Gastrocnemius medialis (tissue), 4 donors: ENCODE measurements at regions not wholly inside any gene's neighbourhood (a gene's known extent, or its start where the extent isn't known, plus 50 kb on each side); places are given as distances from the start of the nearest gene placed in this dataset.

ENCODE experiments used
- ATAC-seq, 2 donors: fragments of 150-250 bp; one replicate each; pipeline ENCODE4 v1.9.1; 2016
- DNase-seq, 2 donors: peaks; one replicate each; pipeline ENCODE4 v3.0.0-alpha.2; 2019
- H3K27ac ChIP-seq, 4 donors: fragments of 200-600 bp; sonication (generic); 1 replicate in 1 of 4; 2 replicates in 3 of 4; pipeline ENCODE4 v1.5.1; 2016 to 2018; ENCODE audit warnings: mild to moderate bottlenecking in 2 of 4, moderate library complexity in 1 of 4
- H3K27me3 ChIP-seq, 3 donors: fragments of 200-600 bp; sonication (generic) in 2 of 3; 1 replicate in 1 of 3; 2 replicates in 2 of 3; pipeline versions ENCODE4 v1.5.1 to v1.6.0; 2016 to 2019; ENCODE audit warnings: mild to moderate bottlenecking in 1 of 3, moderate library complexity in 1 of 3
- H3K36me3 ChIP-seq, 2 donors: fragments of 200-600 bp; sonication (generic) in 1 of 2; one replicate each; pipeline ENCODE4 v1.5.1; 2017 to 2018
- H3K4me1 ChIP-seq, 2 donors: fragments of 200-600 bp; sonication (generic) in 1 of 2; one replicate each; pipeline ENCODE4 v1.5.1; 2016 to 2017; ENCODE audit warnings: mild to moderate bottlenecking in 2 of 2
- H3K4me3 ChIP-seq, 4 donors: fragments of 200-600 bp; sonication (generic) in 3 of 4; 1 replicate in 1 of 4; 2 replicates in 3 of 4; pipeline ENCODE4 v1.5.1; 2016 to 2019; ENCODE audit warnings: mild to moderate bottlenecking in 2 of 4
- H3K9me3 ChIP-seq, 3 donors: fragments of 200-600 bp; sonication (generic) in 2 of 3; 1 replicate in 1 of 3; 2 replicates in 2 of 3; pipeline ENCODE4 v1.5.1; 2016 to 2019
- CTCF ChIP-seq, 5 experiments: fragments of 450-650 bp in 3 of 5; fragments of 200-600 bp in 2 of 5; sonication (generic) in 2 of 5; IDR thresholded peaks in 4 of 5; conservative IDR thresholded peaks in 1 of 5; 1 replicate in 4 of 5; 2 replicates in 1 of 5; pipeline ENCODE4 v1.5.1; 2016 to 2019; ENCODE audit warnings: antibody characterized with exemption in 5 of 5, mild to moderate bottlenecking in 3 of 5, moderate library complexity in 3 of 5
- POLR2A ChIP-seq, 2 donors: fragments of 450-650 bp; IDR thresholded peaks; one replicate each; pipeline ENCODE4 v1.6.1; 2017; ENCODE audit warnings: antibody characterized with exemption in 2 of 2, mild to moderate bottlenecking in 2 of 2, moderate library complexity in 2 of 2
- in situ Hi-C, 4 donors: fragments of 200-750 bp; cut with MboI; loops; one replicate each; pipeline versions ENCODE4 v1.15.0 to v1.8.0; 2017; ENCODE audit warnings: low sequenced_read_pairs in 4 of 4
- intact Hi-C: fragments of 100-400 bp; cut with DNase I; formaldehyde crosslinking; loops from one replicate; pipeline ENCODE4 v1.15.1; 2023; ENCODE audit warnings: low total_unique reads

- DNase-seq (no peak), ATAC-seq (no peak)
- intact Hi-C loops: no loop called here
- Histone ChIP-seq H3K9me3 (no peaks in the 10 kb centered on the region), H3K4me1 (peaks cover 12 to 16% of the 10 kb centered on the region in 2 donors), H3K27ac (no peak overlapping the region), H3K27me3 (no peaks in the 10 kb centered on the region), H3K36me3 (no peaks in the 10 kb centered on the region), H3K4me3 (no peak overlapping the region)
- TF ChIP-seq CTCF (IDR thresholded peaks at IDR 0.05 in 4 of 5, conservative IDR thresholded peaks at IDR 0.05 in 1 of 5) (no peak), POLR2A (IDR thresholded peaks at IDR 0.05) (no peak)
- in situ Hi-C loops: loop anchor here in 1 of 4 donors (10.0 kb wide), 1 partner anchor 257 kb away; no protein-coding TSS in a partner anchor
Observed at GRCh38 chr10:47057471-47057870, 146.2 kb downstream of the PTPN20 start.

GRCh38 chr10:47058032-47058702 lies 146.9 kb downstream of the PTPN20 start:
- no peak overlapping the region for H3K4me3 ChIP-seq
- ATAC-seq: no peak
- intact Hi-C loops: no loop called here
- DNase-seq: no peak
- no peak for TF ChIP-seq POLR2A (IDR thresholded peaks at IDR 0.05)
- no peak for TF ChIP-seq CTCF (IDR thresholded peaks at IDR 0.05 in 4 of 5, conservative IDR thresholded peaks at IDR 0.05 in 1 of 5)
- H3K36me3 ChIP-seq: no peaks in the 10 kb centered on the region
- no peaks in the 10 kb centered on the region for H3K9me3 ChIP-seq
- H3K4me1 ChIP-seq: peaks cover 12 to 19% of the 10 kb centered on the region in 2 donors
- in situ Hi-C loops: loop anchor here in 1 of 4 donors (10.0 kb wide), 1 partner anchor 257 kb away; no protein-coding TSS in a partner anchor
- no peak overlapping the region for H3K27ac ChIP-seq
- H3K27me3 ChIP-seq: no peaks in the 10 kb centered on the region

- H3K4me1 ChIP-seq: peaks cover 19 to 25% of the 10 kb centered on the region in 2 donors
- DNase-seq (peak; percentile 66 to 71), ATAC-seq (peak; percentile 81 to 84)
- H3K27me3 ChIP-seq: no peaks in the 10 kb centered on the region
- TF ChIP-seq CTCF (IDR thresholded peaks at IDR 0.05 in 4 of 5, conservative IDR thresholded peaks at IDR 0.05 in 1 of 5) (no peak), POLR2A (IDR thresholded peaks at IDR 0.05) (no peak)
- H3K4me3 ChIP-seq: no peak overlapping the region
- H3K27ac ChIP-seq: peak overlapping the region in 3 of 4 donors; percentile 17 to 61 (median 27)
- intact Hi-C loops: no loop called here
- in situ Hi-C loops: loop anchor here in 1 of 4 donors (10.0 kb wide), 1 partner anchor 256 kb away; no protein-coding TSS in a partner anchor
- no peaks in the 10 kb centered on the region for H3K36me3 ChIP-seq
- H3K9me3 ChIP-seq: no peaks in the 10 kb centered on the region
Observed at GRCh38 chr10:47058961-47059391, 147.7 kb downstream of the PTPN20 start.

- no peak for ATAC-seq
- Histone ChIP-seq H3K9me3 (no peaks in the 10 kb centered on the region), H3K4me3 (no peak overlapping the region), H3K4me1 (peaks cover 26 to 31% of the 10 kb centered on the region in 2 donors), H3K27me3 (no peaks in the 10 kb centered on the region), H3K36me3 (no peaks in the 10 kb centered on the region), H3K27ac (peak overlapping the region in 2 of 4 donors; percentile 23 to 27)
- TF ChIP-seq POLR2A (IDR thresholded peaks at IDR 0.05) (no peak), CTCF (IDR thresholded peaks at IDR 0.05 in 4 of 5, conservative IDR thresholded peaks at IDR 0.05 in 1 of 5) (no peak)
- in situ Hi-C loops: loop anchor here in 1 of 4 donors (10.0 kb wide), 1 partner anchor 255 kb away; no protein-coding TSS in a partner anchor
- intact Hi-C loops: loop anchor here (5.0 kb wide), 2 partner anchors 123 to 193 kb away; no protein-coding TSS in a partner anchor
- no peak for DNase-seq
Observed at GRCh38 chr10:47059606-47060311, 148.5 kb downstream of the PTPN20 start.
